MM.1S (cell line): ENCODE measurements at regions not wholly inside any gene's neighbourhood (a gene's known extent, or its start where the extent isn't known, plus 50 kb on each side); places are given as distances from the start of the nearest gene placed in this dataset.

Experiments
- DNase-seq: peaks from one replicate; pipeline ENCODE4 v3.0.0-alpha.2; 2015
- H2AFZ ChIP-seq: fragments of 300-600 bp; sonication (generic); 2 replicates; pipeline ENCODE4 v1.6.0; 2016; ENCODE audit warnings: antibody characterized with exemption, low read length
- H3F3A ChIP-seq: fragments of 300-600 bp; sonication (generic); 2 replicates; pipeline ENCODE4 v1.6.1; 2016; ENCODE audit warnings: mild to moderate bottlenecking, antibody characterized with exemption, low read length, moderate library complexity, mixed read lengths; ENCODE audit not compliant: insufficient read depth
- H3K27ac ChIP-seq: fragments of 300-600 bp; sonication (generic); 2 replicates; pipeline ENCODE4 v1.5.1; 2016; ENCODE audit warnings: mild to moderate bottlenecking, low read length
- H3K27me3 ChIP-seq: fragments of 300-600 bp; sonication (generic); replicated peaks from 2 replicates; pipeline ENCODE4 v1.6.0; 2016; ENCODE audit warnings: low read length; ENCODE audit not compliant: insufficient read depth
- H3K36me3 ChIP-seq: fragments of 300-600 bp; sonication (generic); replicated peaks from 2 replicates; pipeline ENCODE4 v1.6.1; 2016; ENCODE audit warnings: mild to moderate bottlenecking, low read length, mixed read lengths; ENCODE audit not compliant: insufficient read depth
- H3K4me1 ChIP-seq: fragments of 300-600 bp; sonication (generic); 2 replicates; pipeline ENCODE4 v1.6.1; 2016; ENCODE audit warnings: low read length, mixed read lengths
- H3K4me2 ChIP-seq: fragments of 300-600 bp; sonication (generic); 2 replicates; pipeline ENCODE4 v1.6.0; 2016; ENCODE audit warnings: low read depth, low read length
- H3K4me3 ChIP-seq: fragments of 300-600 bp; sonication (generic); 2 replicates; pipeline ENCODE4 v1.5.1; 2016; ENCODE audit warnings: low read length, mixed read lengths
- H3K79me2 ChIP-seq: fragments of 300-600 bp; sonication (generic); 2 replicates; pipeline ENCODE4 v1.6.1; 2016; ENCODE audit warnings: mixed run types, low read length, mixed read lengths
- H3K9ac ChIP-seq: fragments of 300-600 bp; sonication (generic); 2 replicates; pipeline ENCODE4 v1.6.1; 2016; ENCODE audit warnings: low read length, mixed read lengths
- H3K9me2 ChIP-seq: fragments of 300-600 bp; sonication (generic); replicated peaks from 2 replicates; pipeline ENCODE4 v1.6.1; 2016; ENCODE audit warnings: mild to moderate bottlenecking, low read length, mixed read lengths; ENCODE audit not compliant: insufficient read depth
- H3K9me3 ChIP-seq: fragments of 300-600 bp; sonication (generic); replicated peaks from 2 replicates; pipeline ENCODE4 v1.6.1; 2016; ENCODE audit warnings: mild to moderate bottlenecking, low read length, mixed read lengths; ENCODE audit not compliant: insufficient read depth
- H4K20me1 ChIP-seq: fragments of 300-600 bp; sonication (generic); 2 replicates; pipeline ENCODE4 v1.6.1; 2016; ENCODE audit warnings: mild to moderate bottlenecking, low read length, moderate library complexity, mixed read lengths; ENCODE audit not compliant: insufficient read depth
- CTCF ChIP-seq: fragments of 300-600 bp; sonication (generic); IDR thresholded peaks from 2 replicates; pipeline ENCODE4 v1.5.1; 2016; ENCODE audit warnings: antibody characterized with exemption, low read length, mixed read lengths
- EZH2 ChIP-seq: fragments of 300-600 bp; sonication (generic); optimal IDR thresholded peaks from 2 replicates; pipeline ENCODE3; 2017; ENCODE audit warnings: low read depth, mild to moderate bottlenecking, antibody characterized with exemption, low read length, mixed read lengths
- EZH2phosphoT487 ChIP-seq: fragments of 300-600 bp; sonication (generic); IDR thresholded peaks from 2 replicates; pipeline ENCODE4 v1.6.1; 2018; ENCODE audit warnings: antibody characterized with exemption, low read length

GRCh38 chr10:57864765-57865680 lies 402.7 kb downstream of the IPMK start:
- Histone ChIP-seq H3K36me3 (no peaks in the 10 kb centered on the region), H2AFZ (no peak overlapping the region), H3K4me1 (peaks cover 19% of the 10 kb centered on the region), H3K79me2 (no peaks in the 10 kb centered on the region), H3K27me3 (no peaks in the 10 kb centered on the region), H3K9me2 (no peaks in the 10 kb centered on the region), H3K27ac (peak overlapping the region; percentile 36; the same call in 1 of the 2 replicates), H3K9me3 (no peaks in the 10 kb centered on the region), H3K4me2 (peak overlapping the region; percentile 4; the same call in 1 of the 2 replicates), H3K9ac (no peak overlapping the region), H3K4me3 (no peak overlapping the region), H4K20me1 (no peaks in the 10 kb centered on the region), H3F3A (peaks cover 11% of the 10 kb centered on the region)
- peak; percentile 48 for DNase-seq
- TF ChIP-seq CTCF (no peak), EZH2 (no peak), EZH2phosphoT487 (no peak)

- no peaks in the 10 kb centered on the region for H4K20me1 ChIP-seq
- peaks cover 15% of the 10 kb centered on the region for H3K4me1 ChIP-seq
- H3K36me3 ChIP-seq, result no peaks in the 10 kb centered on the region
- H3K27ac ChIP-seq, result no peak overlapping the region
- H3F3A ChIP-seq, result 0 out of 2 replicates have a peak, but pooled peaks cover 3% of the 10 kb centered on the region
- TF ChIP-seq CTCF (peak; percentile 62), EZH2 (no peak)
- no peaks in the 10 kb centered on the region for H3K27me3 ChIP-seq
- no peak overlapping the region for H3K4me3 ChIP-seq
- H3K9me3 ChIP-seq, result no peaks in the 10 kb centered on the region
- no peaks in the 10 kb centered on the region for H3K79me2 ChIP-seq
- DNase-seq, result peak; percentile 71
- H3K9ac ChIP-seq, result no peak overlapping the region
- H3K4me2 ChIP-seq, result peak overlapping the region; percentile 32; the same call in 1 of the 2 replicates
- H2AFZ ChIP-seq, result peak overlapping the region; percentile 36; the same call in 1 of the 2 replicates
- no peaks in the 10 kb centered on the region for H3K9me2 ChIP-seq
Observed at GRCh38 chr10:57849691-57850357, 417.9 kb downstream of the IPMK start.

- Histone ChIP-seq H3K4me1 (peaks cover 15% of the 10 kb centered on the region), H2AFZ (no peak overlapping the region), H3K9me2 (no peaks in the 10 kb centered on the region), H4K20me1 (no peaks in the 10 kb centered on the region), H3K9me3 (no peaks in the 10 kb centered on the region), H3F3A (0 out of 2 replicates have a peak, but pooled peaks cover 3% of the 10 kb centered on the region), H3K27ac (no peak overlapping the region), H3K4me3 (no peak overlapping the region), H3K36me3 (no peaks in the 10 kb centered on the region), H3K27me3 (no peaks in the 10 kb centered on the region), H3K9ac (no peak overlapping the region), H3K79me2 (no peaks in the 10 kb centered on the region), H3K4me2 (no peak overlapping the region)
- no peak for DNase-seq
- no peak for TF ChIP-seq EZH2phosphoT487
- no peak for TF ChIP-seq CTCF
- TF ChIP-seq EZH2, result no peak
Observed at GRCh38 chr10:57846307-57847065, 421.2 kb downstream of the IPMK start.
